NB4 (cell line): ENCODE measurements at regions not wholly inside any gene's neighbourhood (a gene's known extent, or its start where the extent isn't known, plus 50 kb on each side); places are given as distances from the start of the nearest gene placed in this dataset.

ENCODE experiments used
- MYC ChIP-seq: IDR thresholded peaks from 2 replicates; pipeline ENCODE4 v1.6.1; 2011; ENCODE audit warnings: low read depth, low read length
- POLR2A ChIP-seq: IDR thresholded peaks from 2 replicates; pipeline ENCODE4 v1.6.1; 2011; ENCODE audit warnings: mild to moderate bottlenecking; ENCODE audit not compliant: insufficient read length; ENCODE audit errors: extremely low read depth
- TF ChIP-seq, protein P1 (sequence below): IDR thresholded peaks from one replicate; pipeline ENCODE4 v1.5.1; 2012; ENCODE audit warnings: low read depth, low read length
- TF ChIP-seq, protein P2 (sequence below): IDR thresholded peaks from 2 replicates; pipeline ENCODE4 v1.6.1; 2011; ENCODE audit warnings: low read depth, low read length

DNA sequence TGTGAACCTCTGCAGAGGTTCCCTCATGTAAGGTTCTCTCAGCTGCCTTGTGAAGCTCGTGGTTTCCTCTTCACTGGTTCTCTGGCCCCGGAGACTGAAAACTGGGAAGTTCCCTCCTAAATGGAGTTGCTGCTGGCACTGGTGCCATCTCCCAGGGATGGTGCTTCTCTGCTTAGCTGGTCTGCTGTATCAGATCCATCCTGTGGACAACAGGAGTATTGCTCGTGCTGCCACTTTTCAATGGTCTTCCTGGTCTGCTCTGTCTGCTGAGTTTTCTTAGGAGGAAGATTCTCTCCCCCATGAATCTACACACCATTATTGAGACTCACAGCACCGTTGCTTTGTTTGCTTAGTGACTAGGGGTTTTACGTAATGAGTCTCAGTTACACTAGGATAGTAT lies 247.8 kb downstream of the OTUD1 start:
- TF ChIP-seq, protein P1, sequence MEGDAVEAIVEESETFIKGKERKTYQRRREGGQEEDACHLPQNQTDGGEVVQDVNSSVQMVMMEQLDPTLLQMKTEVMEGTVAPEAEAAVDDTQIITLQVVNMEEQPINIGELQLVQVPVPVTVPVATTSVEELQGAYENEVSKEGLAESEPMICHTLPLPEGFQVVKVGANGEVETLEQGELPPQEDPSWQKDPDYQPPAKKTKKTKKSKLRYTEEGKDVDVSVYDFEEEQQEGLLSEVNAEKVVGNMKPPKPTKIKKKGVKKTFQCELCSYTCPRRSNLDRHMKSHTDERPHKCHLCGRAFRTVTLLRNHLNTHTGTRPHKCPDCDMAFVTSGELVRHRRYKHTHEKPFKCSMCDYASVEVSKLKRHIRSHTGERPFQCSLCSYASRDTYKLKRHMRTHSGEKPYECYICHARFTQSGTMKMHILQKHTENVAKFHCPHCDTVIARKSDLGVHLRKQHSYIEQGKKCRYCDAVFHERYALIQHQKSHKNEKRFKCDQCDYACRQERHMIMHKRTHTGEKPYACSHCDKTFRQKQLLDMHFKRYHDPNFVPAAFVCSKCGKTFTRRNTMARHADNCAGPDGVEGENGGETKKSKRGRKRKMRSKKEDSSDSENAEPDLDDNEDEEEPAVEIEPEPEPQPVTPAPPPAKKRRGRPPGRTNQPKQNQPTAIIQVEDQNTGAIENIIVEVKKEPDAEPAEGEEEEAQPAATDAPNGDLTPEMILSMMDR = no peak
- TF ChIP-seq POLR2A (no peak), MYC (no peak)
- TF ChIP-seq, protein P2, sequence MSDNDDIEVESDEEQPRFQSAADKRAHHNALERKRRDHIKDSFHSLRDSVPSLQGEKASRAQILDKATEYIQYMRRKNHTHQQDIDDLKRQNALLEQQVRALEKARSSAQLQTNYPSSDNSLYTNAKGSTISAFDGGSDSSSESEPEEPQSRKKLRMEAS = no peak
